NCI-H1092 (cell line): ENCODE measurements at regions not wholly inside any gene's neighbourhood (a gene's known extent, or its start where the extent isn't known, plus 50 kb on each side); places are given as distances from the start of the nearest gene placed in this dataset.
"Not testable (repeated sequence)": the region's sequence is repeated elsewhere in the genome, so short reads cannot be mapped to it uniquely, and the experiment has no call there.

Experiments
- DNase-seq: peaks from one replicate; lab custom pipeline; 2025; lab: John Stamatoyannopoulos, UW

GRCh38 chr4:34289962-34290361 is 1954.4 kb downstream of the ARAP2 start:
- DNase-seq: no peak

- DNase-seq: no peak
Observed at GRCh38 chr4:34293459-34293858, 1950.9 kb downstream of the ARAP2 start.

GRCh38 chr4:34309383-34309906 is 1934.9 kb downstream of the ARAP2 start:
- DNase-seq: no peak

- DNase-seq: no peak
Observed at GRCh38 chr4:34318773-34319172, 1925.5 kb downstream of the ARAP2 start.

- DNase-seq: no peak
Observed at GRCh38 chr4:34323549-34324320, 1920.6 kb downstream of the ARAP2 start.

- no peak for DNase-seq
Observed at GRCh38 chr4:34328939-34329338, 1915.4 kb downstream of the ARAP2 start.

GRCh38 chr4:34335156-34335555 is 1909.2 kb downstream of the ARAP2 start:
- not testable (repeated sequence) for DNase-seq

GRCh38 chr4:34335556-34335955 is 1908.8 kb downstream of the ARAP2 start:
- DNase-seq: not testable (repeated sequence)

- DNase-seq: no peak
Observed at GRCh38 chr4:34362654-34363053, 1881.7 kb downstream of the ARAP2 start.

- DNase-seq: no peak
Observed at GRCh38 chr4:34363842-34364241, 1880.5 kb downstream of the ARAP2 start.

GRCh38 chr4:34365946-34366345 is 1878.4 kb downstream of the ARAP2 start:
- no peak for DNase-seq

GRCh38 chr4:34371676-34372075 is 1872.6 kb downstream of the ARAP2 start:
- DNase-seq: no peak

GRCh38 chr4:34372815-34373214 is 1871.5 kb downstream of the ARAP2 start:
- DNase-seq: no peak

- no peak for DNase-seq
Observed at GRCh38 chr4:34373456-34373855, 1870.9 kb downstream of the ARAP2 start.

- DNase-seq: no peak
Observed at GRCh38 chr4:34412233-34412632, 1832.1 kb downstream of the ARAP2 start.

GRCh38 chr4:34412911-34413310 is 1831.4 kb downstream of the ARAP2 start:
- DNase-seq: no peak

- no peak for DNase-seq
Observed at GRCh38 chr4:34417160-34417559, 1827.2 kb downstream of the ARAP2 start.

GRCh38 chr4:34419871-34420270 is 1824.4 kb downstream of the ARAP2 start:
- DNase-seq: no peak

- DNase-seq: no peak
Observed at GRCh38 chr4:34422472-34423175, 1821.7 kb downstream of the ARAP2 start.

- no peak for DNase-seq
Observed at GRCh38 chr4:34432706-34433105, 1811.6 kb downstream of the ARAP2 start.

- DNase-seq: not testable (repeated sequence)
Observed at GRCh38 chr4:34434377-34434776, 1809.9 kb downstream of the ARAP2 start.

GRCh38 chr4:34464196-34464595 is 1780.1 kb downstream of the ARAP2 start:
- DNase-seq: no peak

GRCh38 chr4:34466411-34466810 is 1777.9 kb downstream of the ARAP2 start:
- no peak for DNase-seq
